ENCODE measurements at regions not wholly inside any gene's neighbourhood (a gene's known extent, or its start where the extent isn't known, plus 50 kb on each side); places are given as distances from the start of the nearest gene placed in this dataset.
"Not testable (repeated sequence)": the region's sequence is repeated elsewhere in the genome, so short reads cannot be mapped to it uniquely, and the experiment has no call there.

GRCh38 chr2:84373391-84373790 is 85.7 kb downstream of the SUCLG1 start:
- no peak for DNase-seq (ENCODE audit: low read depth in 2 of 2)

- no peak for DNase-seq (ENCODE audit: low read depth in 2 of 2)
These were observed 96.5 kb downstream of the SUCLG1 start for GRCh38 chr2:84362541-84362940.

GRCh38 chr2:84338069-84338468 is 121.0 kb downstream of the SUCLG1 start:
- DNase-seq (ENCODE audit: low read depth in 2 of 2) = no peak

GRCh38 chr2:84327645-84328249 is 131.3 kb downstream of the SUCLG1 start:
- DNase-seq (ENCODE audit: low read depth in 2 of 2) = no peak

- no peak for DNase-seq (ENCODE audit: low read depth in 2 of 2)
These were observed 132.1 kb downstream of the SUCLG1 start for GRCh38 chr2:84326831-84327432.

- DNase-seq (ENCODE audit: low read depth in 2 of 2) = no peak
These were observed 135.2 kb downstream of the SUCLG1 start for GRCh38 chr2:84323890-84324289.

- no peak for DNase-seq (ENCODE audit: low read depth in 2 of 2)
These were observed 138.1 kb downstream of the SUCLG1 start for GRCh38 chr2:84320940-84321339.

GRCh38 chr2:84319581-84319980 is 139.5 kb downstream of the SUCLG1 start:
- DNase-seq (ENCODE audit: low read depth in 2 of 2) = no peak

GRCh38 chr2:84317135-84317534 is 141.9 kb downstream of the SUCLG1 start:
- DNase-seq (ENCODE audit: low read depth in 2 of 2) = no peak

GRCh38 chr2:84314901-84315330 is 144.2 kb downstream of the SUCLG1 start:
- DNase-seq (ENCODE audit: low read depth in 2 of 2) = peak; percentile 47 to 75

- no peak for DNase-seq (ENCODE audit: low read depth in 2 of 2)
These were observed 144.8 kb downstream of the SUCLG1 start for GRCh38 chr2:84314250-84314649.

- DNase-seq (ENCODE audit: low read depth in 2 of 2) = no peak
These were observed 149.8 kb downstream of the SUCLG1 start for GRCh38 chr2:84309281-84309680.

GRCh38 chr2:84306361-84306760 is 152.7 kb downstream of the SUCLG1 start:
- no peak for DNase-seq (ENCODE audit: low read depth in 2 of 2)

GRCh38 chr2:84302513-84303412 is 156.3 kb downstream of the SUCLG1 start:
- peak; percentile 10 to 49 for DNase-seq (ENCODE audit: low read depth in 2 of 2)

- no peak for DNase-seq (ENCODE audit: low read depth in 2 of 2)
These were observed 157.4 kb downstream of the SUCLG1 start for GRCh38 chr2:84301717-84302116.

- no peak for DNase-seq (ENCODE audit: low read depth in 2 of 2)
These were observed 158.4 kb downstream of the SUCLG1 start for GRCh38 chr2:84300696-84301029.

- not testable (repeated sequence) for DNase-seq (ENCODE audit: low read depth in 2 of 2)
These were observed 158.9 kb downstream of the SUCLG1 start for GRCh38 chr2:84300001-84300695.

GRCh38 chr2:84299211-84299775 is 159.8 kb downstream of the SUCLG1 start:
- no peak for DNase-seq (ENCODE audit: low read depth in 2 of 2)

- DNase-seq (ENCODE audit: low read depth in 2 of 2) = no peak
These were observed 161.9 kb downstream of the SUCLG1 start for GRCh38 chr2:84297155-84297554.

GRCh38 chr2:84293791-84294380 is 165.2 kb downstream of the SUCLG1 start:
- no peak for DNase-seq (ENCODE audit: low read depth in 2 of 2)

- DNase-seq (ENCODE audit: low read depth in 2 of 2) = no peak
These were observed 166.5 kb downstream of the SUCLG1 start for GRCh38 chr2:84292545-84292944.
